DOHH2 (cell line): ENCODE measurements at regions not wholly inside any gene's neighbourhood (a gene's known extent, or its start where the extent isn't known, plus 50 kb on each side); places are given as distances from the start of the nearest gene placed in this dataset.

Experiments
- H3F3A ChIP-seq: fragments of 200-600 bp; sonication (generic), shearing (Covaris generic); 2 replicates; pipeline ENCODE4 v1.6.0; 2016; ENCODE audit warnings: antibody characterized with exemption, mild to moderate bottlenecking; ENCODE audit not compliant: control insufficient read depth, insufficient read depth
- H3K27ac ChIP-seq: fragments of 200-600 bp; sonication (generic); 2 replicates; pipeline ENCODE4 v1.5.1; 2014; ENCODE audit warnings: low read depth, mild to moderate bottlenecking, low read length, moderate library complexity
- H3K27me3 ChIP-seq: fragments of 200-600 bp; sonication (generic); 2 replicates; pipeline ENCODE4 v1.6.1; 2014; ENCODE audit warnings: mild to moderate bottlenecking, low read length, mixed read lengths; ENCODE audit not compliant: control insufficient read depth
- H3K36me3 ChIP-seq: fragments of 200-600 bp; sonication (generic); 2 replicates; pipeline ENCODE4 v1.6.1; 2014; ENCODE audit warnings: mild to moderate bottlenecking, low read length, moderate library complexity, mixed read lengths; ENCODE audit not compliant: control insufficient read depth
- H3K4me1 ChIP-seq: fragments of 200-600 bp; sonication (generic); 2 replicates; pipeline ENCODE4 v1.6.1; 2014; ENCODE audit warnings: mild to moderate bottlenecking, low read length, mixed read lengths; ENCODE audit not compliant: control insufficient read depth
- H3K4me2 ChIP-seq: fragments of 200-600 bp; sonication (generic); 2 replicates; pipeline ENCODE4 v1.6.0; 2014; ENCODE audit warnings: mild to moderate bottlenecking, low read length, moderate library complexity
- H3K4me3 ChIP-seq: fragments of 200-600 bp; sonication (generic); 2 replicates; pipeline ENCODE4 v1.5.1; 2014; ENCODE audit warnings: mild to moderate bottlenecking, low read length, mixed read lengths
- H3K79me2 ChIP-seq: fragments of 200-600 bp; sonication (generic); 2 replicates; pipeline ENCODE4 v1.6.1; 2014; ENCODE audit warnings: mild to moderate bottlenecking, low read length, mixed read lengths; ENCODE audit not compliant: control insufficient read depth
- H3K9me2 ChIP-seq: fragments of 200-600 bp; sonication (generic); replicated peaks from 2 replicates; pipeline ENCODE4 v1.6.1; 2014; ENCODE audit warnings: mild to moderate bottlenecking, low read length, mixed read lengths; ENCODE audit not compliant: control insufficient read depth
- H3K9me3 ChIP-seq: fragments of 200-600 bp; sonication (generic); 2 replicates; pipeline ENCODE4 v1.6.1; 2014; ENCODE audit warnings: antibody characterized with exemption, low read length, mixed read lengths; ENCODE audit not compliant: control insufficient read depth, insufficient read depth
- H4K20me1 ChIP-seq: fragments of 200-600 bp; sonication (generic); 2 replicates; pipeline ENCODE4 v1.6.0; 2014; ENCODE audit warnings: low read depth, mild to moderate bottlenecking, antibody characterized with exemption, low read length, moderate library complexity; ENCODE audit not compliant: control insufficient read depth, insufficient read depth
- EZH2phosphoT487 ChIP-seq: fragments of 200-600 bp; sonication (generic); IDR thresholded peaks from 2 replicates; pipeline ENCODE4 v1.6.1; 2017; ENCODE audit warnings: borderline replicate concordance, mild to moderate bottlenecking, antibody characterized with exemption, low read length, moderate library complexity, mixed read lengths
- TF ChIP-seq, protein P1 (sequence below): fragments of 200-600 bp; sonication (generic); IDR thresholded peaks from one replicate; pipeline ENCODE4 v1.5.1; 2014; ENCODE audit warnings: antibody characterized with exemption, mild to moderate bottlenecking, low read depth, low read length; ENCODE audit not compliant: poor library complexity, severe bottlenecking

DNA sequence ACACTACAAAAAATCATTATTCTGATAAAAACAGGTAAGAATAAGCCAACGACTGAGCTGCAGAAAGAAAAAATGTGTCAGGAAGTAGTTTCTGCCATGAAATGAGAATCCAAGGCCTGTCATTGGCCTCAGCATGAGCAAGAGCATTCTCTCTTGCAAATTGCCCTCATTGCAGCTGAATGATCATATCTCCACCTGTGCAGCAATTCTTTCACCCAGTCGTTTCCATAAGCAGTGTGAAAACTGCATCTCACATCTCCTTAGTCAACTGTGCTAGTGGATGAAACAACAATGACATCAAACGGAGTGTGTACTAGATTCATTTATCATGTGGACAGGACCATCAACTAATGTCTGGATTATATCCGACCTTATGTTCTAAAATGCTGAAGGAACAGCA, 88.2 kb upstream of the STXBP5 start:
- Histone ChIP-seq H3K4me3 (no peak overlapping the region), H3K4me1 (no peaks in the 10 kb centered on the region), H3K27ac (no peak overlapping the region), H3K79me2 (no peaks in the 10 kb centered on the region), H4K20me1 (no peaks in the 10 kb centered on the region), H3K27me3 (peaks cover 4% of the 10 kb centered on the region; the same call in 1 of the 2 replicates), H3K4me2 (no peak overlapping the region), H3K9me2 (no peaks in the 10 kb centered on the region), H3K36me3 (no peaks in the 10 kb centered on the region), H3F3A (no peaks in the 10 kb centered on the region), H3K9me3 (no peaks in the 10 kb centered on the region)
- TF ChIP-seq, protein P1, sequence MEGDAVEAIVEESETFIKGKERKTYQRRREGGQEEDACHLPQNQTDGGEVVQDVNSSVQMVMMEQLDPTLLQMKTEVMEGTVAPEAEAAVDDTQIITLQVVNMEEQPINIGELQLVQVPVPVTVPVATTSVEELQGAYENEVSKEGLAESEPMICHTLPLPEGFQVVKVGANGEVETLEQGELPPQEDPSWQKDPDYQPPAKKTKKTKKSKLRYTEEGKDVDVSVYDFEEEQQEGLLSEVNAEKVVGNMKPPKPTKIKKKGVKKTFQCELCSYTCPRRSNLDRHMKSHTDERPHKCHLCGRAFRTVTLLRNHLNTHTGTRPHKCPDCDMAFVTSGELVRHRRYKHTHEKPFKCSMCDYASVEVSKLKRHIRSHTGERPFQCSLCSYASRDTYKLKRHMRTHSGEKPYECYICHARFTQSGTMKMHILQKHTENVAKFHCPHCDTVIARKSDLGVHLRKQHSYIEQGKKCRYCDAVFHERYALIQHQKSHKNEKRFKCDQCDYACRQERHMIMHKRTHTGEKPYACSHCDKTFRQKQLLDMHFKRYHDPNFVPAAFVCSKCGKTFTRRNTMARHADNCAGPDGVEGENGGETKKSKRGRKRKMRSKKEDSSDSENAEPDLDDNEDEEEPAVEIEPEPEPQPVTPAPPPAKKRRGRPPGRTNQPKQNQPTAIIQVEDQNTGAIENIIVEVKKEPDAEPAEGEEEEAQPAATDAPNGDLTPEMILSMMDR, result no peak

DNA sequence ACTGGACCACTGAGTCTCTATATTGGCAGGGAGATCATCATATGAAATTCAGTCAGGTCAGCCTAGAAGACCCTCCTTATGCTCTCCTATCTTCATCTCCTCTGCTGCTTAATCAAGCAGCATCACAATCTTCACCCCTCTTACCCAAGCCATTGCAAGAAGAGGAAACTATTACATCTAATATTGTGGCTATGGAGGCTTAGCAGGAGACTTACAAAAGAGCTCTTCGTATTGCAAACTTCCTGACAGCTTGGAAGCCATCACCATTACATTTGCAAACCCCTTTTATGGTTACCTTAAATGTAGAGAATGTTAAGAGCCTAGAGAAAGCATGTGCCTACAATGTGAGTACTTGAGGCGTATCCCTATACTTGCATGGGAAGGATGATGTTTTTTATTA, 87.2 kb upstream of the STXBP5 start:
- no peaks in the 10 kb centered on the region for H3K36me3 ChIP-seq
- no peak for TF ChIP-seq EZH2phosphoT487
- TF ChIP-seq, protein P1, result no peak

DNA sequence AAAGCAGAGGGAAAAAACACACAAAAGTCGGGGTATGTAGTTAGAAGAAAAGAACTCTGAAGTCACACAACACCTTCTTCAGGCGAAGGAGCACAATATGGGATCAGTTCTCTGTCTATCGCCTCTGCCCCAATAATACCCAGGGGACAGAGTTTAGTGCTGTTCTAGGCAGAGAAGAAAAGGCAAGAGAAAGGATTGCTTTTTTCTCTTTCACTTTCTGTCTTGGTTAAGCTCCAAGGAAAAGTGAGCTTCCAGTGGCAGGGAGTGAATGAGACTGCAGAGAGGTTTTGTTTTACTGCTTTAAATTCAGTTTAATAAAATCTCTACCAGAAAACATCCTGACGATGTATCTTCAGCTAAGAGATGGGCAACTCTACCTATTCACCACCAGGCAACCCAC, 86.6 kb upstream of the STXBP5 start:
- Histone ChIP-seq H3K9me2 (no peaks in the 10 kb centered on the region), H3K36me3 (no peaks in the 10 kb centered on the region), H4K20me1 (no peaks in the 10 kb centered on the region), H3K79me2 (no peaks in the 10 kb centered on the region), H3K27me3 (peaks cover 4% of the 10 kb centered on the region; the same call in 1 of the 2 replicates), H3K4me2 (no peak overlapping the region), H3K4me3 (no peak overlapping the region), H3F3A (no peaks in the 10 kb centered on the region), H3K9me3 (no peaks in the 10 kb centered on the region), H3K27ac (no peak overlapping the region), H3K4me1 (no peaks in the 10 kb centered on the region)
- no peak for TF ChIP-seq EZH2phosphoT487
- TF ChIP-seq, protein P1, result no peak

More for the DNA sequence above, 87.2 kb upstream of the STXBP5 start:
- Histone ChIP-seq H3K27me3 (peaks cover 4% of the 10 kb centered on the region; the same call in 1 of the 2 replicates), H3K27ac (no peak overlapping the region), H3F3A (no peaks in the 10 kb centered on the region), H4K20me1 (no peaks in the 10 kb centered on the region), H3K9me3 (no peaks in the 10 kb centered on the region), H3K4me2 (no peak overlapping the region), H3K79me2 (no peaks in the 10 kb centered on the region), H3K9me2 (no peaks in the 10 kb centered on the region), H3K4me1 (no peaks in the 10 kb centered on the region), H3K4me3 (no peak overlapping the region)

DNA sequence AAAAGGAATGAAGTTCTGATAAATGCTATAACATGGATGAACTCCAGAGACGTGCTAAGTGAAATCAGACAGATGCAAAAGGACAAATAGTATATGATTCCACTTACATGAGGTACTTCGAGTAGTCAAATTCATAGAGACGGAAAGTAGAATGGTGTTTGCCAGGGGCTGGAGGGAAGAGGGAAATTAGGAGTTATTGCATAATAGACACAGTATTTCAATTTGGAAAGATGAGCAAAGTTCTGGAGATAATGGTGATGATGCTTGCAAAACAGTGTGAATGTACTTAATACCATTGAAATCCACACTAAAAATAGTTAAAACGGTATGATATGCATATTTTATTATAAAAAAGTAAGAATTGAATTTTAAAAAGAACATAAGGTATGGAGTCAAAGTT, 84.9 kb upstream of the STXBP5 start:
- no peaks in the 10 kb centered on the region for H3K36me3 ChIP-seq
- no peaks in the 10 kb centered on the region for H4K20me1 ChIP-seq
- no peak overlapping the region for H3K4me2 ChIP-seq
- no peaks in the 10 kb centered on the region for H3K9me3 ChIP-seq
- no peak overlapping the region for H3K27ac ChIP-seq
- H3K27me3 ChIP-seq, result peaks cover 6% of the 10 kb centered on the region; the same call in 1 of the 2 replicates
- no peak overlapping the region for H3K4me3 ChIP-seq
- H3K4me1 ChIP-seq, result no peaks in the 10 kb centered on the region
- no peaks in the 10 kb centered on the region for H3F3A ChIP-seq
- no peaks in the 10 kb centered on the region for H3K79me2 ChIP-seq
- no peaks in the 10 kb centered on the region for H3K9me2 ChIP-seq
- no peak for TF ChIP-seq EZH2phosphoT487
- TF ChIP-seq, protein P1, result no peak
